ENCODE measurements at regions not wholly inside any gene's neighbourhood (a gene's known extent, or its start where the extent isn't known, plus 50 kb on each side); places are given as distances from the start of the nearest gene placed in this dataset.

DNA sequence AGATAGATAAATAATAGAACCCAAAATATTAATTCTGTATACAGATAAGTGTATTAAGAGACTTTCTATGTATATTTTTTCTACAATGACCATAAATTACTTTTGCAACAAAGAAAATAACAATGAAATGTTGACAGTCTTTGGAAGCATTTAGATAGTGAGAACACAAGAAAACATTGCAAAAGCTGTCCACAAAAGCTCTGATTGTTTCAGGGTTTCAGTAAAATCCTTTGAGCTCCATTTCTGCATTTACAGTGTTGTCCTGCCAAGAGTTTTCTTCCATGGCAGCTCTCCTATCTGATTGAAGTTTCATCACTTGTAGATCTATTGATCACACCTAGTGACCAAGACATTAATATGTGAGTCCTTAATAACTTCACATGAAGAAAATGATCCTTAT, 321.8 kb downstream of the GPR37 start:
- Mint-ChIP-seq H3K27me3 (ENCODE audit: unreplicated experiment) (no peaks in the 10 kb centered on the region), H3K4me3 (ENCODE audit: unreplicated experiment) (no peak overlapping the region), H3K36me3 (ENCODE audit: unreplicated experiment) (no peaks in the 10 kb centered on the region), H3K27ac (ENCODE audit: unreplicated experiment) (no peak overlapping the region), H3K4me1 (ENCODE audit: unreplicated experiment) (peaks cover 6% of the 10 kb centered on the region), H3K9me3 (ENCODE audit: unreplicated experiment) (no peaks in the 10 kb centered on the region)
- no peak for DNase-seq (ENCODE audit: extremely low spot score, unreplicated experiment)
- TF ChIP-seq, protein P1, sequence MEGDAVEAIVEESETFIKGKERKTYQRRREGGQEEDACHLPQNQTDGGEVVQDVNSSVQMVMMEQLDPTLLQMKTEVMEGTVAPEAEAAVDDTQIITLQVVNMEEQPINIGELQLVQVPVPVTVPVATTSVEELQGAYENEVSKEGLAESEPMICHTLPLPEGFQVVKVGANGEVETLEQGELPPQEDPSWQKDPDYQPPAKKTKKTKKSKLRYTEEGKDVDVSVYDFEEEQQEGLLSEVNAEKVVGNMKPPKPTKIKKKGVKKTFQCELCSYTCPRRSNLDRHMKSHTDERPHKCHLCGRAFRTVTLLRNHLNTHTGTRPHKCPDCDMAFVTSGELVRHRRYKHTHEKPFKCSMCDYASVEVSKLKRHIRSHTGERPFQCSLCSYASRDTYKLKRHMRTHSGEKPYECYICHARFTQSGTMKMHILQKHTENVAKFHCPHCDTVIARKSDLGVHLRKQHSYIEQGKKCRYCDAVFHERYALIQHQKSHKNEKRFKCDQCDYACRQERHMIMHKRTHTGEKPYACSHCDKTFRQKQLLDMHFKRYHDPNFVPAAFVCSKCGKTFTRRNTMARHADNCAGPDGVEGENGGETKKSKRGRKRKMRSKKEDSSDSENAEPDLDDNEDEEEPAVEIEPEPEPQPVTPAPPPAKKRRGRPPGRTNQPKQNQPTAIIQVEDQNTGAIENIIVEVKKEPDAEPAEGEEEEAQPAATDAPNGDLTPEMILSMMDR (IDR thresholded peaks at IDR 0.05), result no peak

GRCh38 chr7:124440081-124440480, 325.5 kb downstream of the GPR37 start:
- Mint-ChIP-seq H3K27me3 (ENCODE audit: unreplicated experiment) (no peaks in the 10 kb centered on the region), H3K36me3 (ENCODE audit: unreplicated experiment) (no peaks in the 10 kb centered on the region)
- no peak for DNase-seq (ENCODE audit: extremely low spot score, unreplicated experiment)

GRCh38 chr7:124432009-124432578, 333.5 kb downstream of the GPR37 start:
- no peaks in the 10 kb centered on the region for H3K27me3 Mint-ChIP-seq (ENCODE audit: unreplicated experiment)
- H3K4me3 Mint-ChIP-seq (ENCODE audit: unreplicated experiment), result no peak overlapping the region
- TF ChIP-seq, protein P1 (IDR thresholded peaks at IDR 0.05), result no peak
- H3K36me3 Mint-ChIP-seq (ENCODE audit: unreplicated experiment), result no peaks in the 10 kb centered on the region
- no peaks in the 10 kb centered on the region for H3K9me3 Mint-ChIP-seq (ENCODE audit: unreplicated experiment)
- H3K27ac Mint-ChIP-seq (ENCODE audit: unreplicated experiment), result no peak overlapping the region
- no peak for DNase-seq (ENCODE audit: extremely low spot score, unreplicated experiment)
- H3K4me1 Mint-ChIP-seq (ENCODE audit: unreplicated experiment), result no peaks in the 10 kb centered on the region

More at GRCh38 chr7:124440081-124440480, 325.5 kb downstream of the GPR37 start:
- TF ChIP-seq, protein P1 (IDR thresholded peaks at IDR 0.05), result no peak
- Mint-ChIP-seq H3K4me1 (ENCODE audit: unreplicated experiment) (peaks cover 6% of the 10 kb centered on the region), H3K27ac (ENCODE audit: unreplicated experiment) (no peak overlapping the region), H3K4me3 (ENCODE audit: unreplicated experiment) (no peak overlapping the region), H3K9me3 (ENCODE audit: unreplicated experiment) (no peaks in the 10 kb centered on the region)

DNA sequence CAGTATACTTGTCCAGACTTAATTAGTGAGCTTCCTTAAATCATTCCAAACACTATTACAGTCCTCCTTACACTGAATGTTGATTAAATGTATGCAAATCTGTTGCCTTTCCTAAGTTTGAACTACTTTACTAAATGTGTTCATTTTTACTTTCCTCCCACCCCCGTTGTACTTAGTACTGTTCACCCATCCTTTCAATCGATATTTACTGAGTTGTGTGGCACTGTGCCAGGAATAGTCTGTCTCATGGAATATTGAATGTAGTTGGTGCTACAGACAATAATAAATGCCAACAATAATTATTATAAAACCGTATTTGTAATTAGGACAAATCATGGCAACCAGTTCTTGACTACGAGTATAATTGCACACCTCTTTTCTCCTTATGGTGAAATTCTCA, 335.7 kb downstream of the GPR37 start:
- H3K27me3 Mint-ChIP-seq (ENCODE audit: unreplicated experiment), result no peaks in the 10 kb centered on the region
- no peak overlapping the region for H3K4me3 Mint-ChIP-seq (ENCODE audit: unreplicated experiment)
- no peaks in the 10 kb centered on the region for H3K4me1 Mint-ChIP-seq (ENCODE audit: unreplicated experiment)
- no peaks in the 10 kb centered on the region for H3K36me3 Mint-ChIP-seq (ENCODE audit: unreplicated experiment)
- no peak for DNase-seq (ENCODE audit: extremely low spot score, unreplicated experiment)
- H3K27ac Mint-ChIP-seq (ENCODE audit: unreplicated experiment), result no peak overlapping the region
- TF ChIP-seq, protein P1 (IDR thresholded peaks at IDR 0.05), result no peak
- H3K9me3 Mint-ChIP-seq (ENCODE audit: unreplicated experiment), result no peaks in the 10 kb centered on the region

- TF ChIP-seq, protein P1 (IDR thresholded peaks at IDR 0.05), result no peak
- Mint-ChIP-seq H3K36me3 (ENCODE audit: unreplicated experiment) (no peaks in the 10 kb centered on the region), H3K4me1 (ENCODE audit: unreplicated experiment) (no peaks in the 10 kb centered on the region), H3K27me3 (ENCODE audit: unreplicated experiment) (no peaks in the 10 kb centered on the region), H3K27ac (ENCODE audit: unreplicated experiment) (no peak overlapping the region), H3K4me3 (ENCODE audit: unreplicated experiment) (no peak overlapping the region), H3K9me3 (ENCODE audit: unreplicated experiment) (no peaks in the 10 kb centered on the region)
- no peak for DNase-seq (ENCODE audit: extremely low spot score, unreplicated experiment)
These were observed 336.8 kb downstream of the GPR37 start for GRCh38 chr7:124428781-124429180.

All from osteocyte (in vitro differentiated cells).